ENCODE measurements at regions not wholly inside any gene's neighbourhood (a gene's known extent, or its start where the extent isn't known, plus 50 kb on each side); places are given as distances from the start of the nearest gene placed in this dataset.
"Not testable (repeated sequence)": the region's sequence is repeated elsewhere in the genome, so short reads cannot be mapped to it uniquely, and the experiment has no call there.

DNA sequence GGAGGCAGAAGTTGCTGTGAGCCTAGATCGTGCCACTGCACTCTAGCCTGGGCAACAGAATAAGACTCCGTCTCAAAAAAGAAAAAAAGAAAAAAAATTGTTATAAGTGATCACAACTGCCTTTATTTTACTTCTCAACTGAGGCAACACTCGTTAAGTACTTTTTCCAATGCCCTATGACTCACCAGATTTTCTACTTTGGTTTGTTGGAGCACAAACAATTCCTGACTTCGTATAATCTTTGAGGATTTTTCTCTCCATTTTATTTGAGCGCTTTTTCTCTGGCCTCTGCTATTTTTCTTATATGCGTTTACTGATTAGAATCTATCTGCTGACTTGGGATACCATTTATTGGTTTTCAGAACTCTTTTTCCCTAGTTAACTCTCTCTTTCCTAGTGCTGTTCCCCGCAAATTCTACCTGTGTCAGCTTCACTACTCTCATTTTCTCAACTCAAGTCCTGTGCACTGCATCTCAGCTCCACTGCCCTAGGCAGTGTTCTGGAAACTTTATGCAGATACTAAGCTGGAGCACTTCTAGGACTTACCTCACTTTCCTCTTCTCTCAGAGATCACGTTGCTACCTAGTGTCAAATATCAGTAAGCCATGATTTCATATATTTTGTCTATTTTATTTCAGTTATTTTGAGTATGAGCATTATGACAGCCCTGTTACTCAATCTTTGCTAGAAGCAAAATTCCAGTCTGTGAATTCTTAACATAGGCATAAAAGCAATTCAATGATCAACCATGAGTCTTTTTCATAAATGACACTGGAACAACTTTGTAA is 1120.1 kb upstream of the CITED2 start:
- Histone ChIP-seq H3K4me1 (no peaks in the 10 kb centered on the region), H3K36me3 (no peaks in the 10 kb centered on the region), H3K27me3 (ENCODE audit: low read depth) (no peaks in the 10 kb centered on the region), H3K9me3 (no peaks in the 10 kb centered on the region), H3K4me3 (no peak overlapping the region), H3K27ac (no peak overlapping the region)
- ATAC-seq: no peak
- no peak for DNase-seq
- intact Hi-C loops (cut with DNase I): no loop called here
- TF ChIP-seq CTCF (IDR thresholded peaks at IDR 0.05): no peak

- ATAC-seq; H3K27ac ChIP-seq; DNase-seq; H3K9me3 ChIP-seq; intact Hi-C loops (cut with DNase I); H3K4me1 ChIP-seq; H3K4me3 ChIP-seq; H3K36me3 ChIP-seq; H3K27me3 ChIP-seq (ENCODE audit: low read depth): not testable (repeated sequence)
These were observed 1119.0 kb upstream of the CITED2 start for GRCh38 chr6:140493470-140493869.

DNA sequence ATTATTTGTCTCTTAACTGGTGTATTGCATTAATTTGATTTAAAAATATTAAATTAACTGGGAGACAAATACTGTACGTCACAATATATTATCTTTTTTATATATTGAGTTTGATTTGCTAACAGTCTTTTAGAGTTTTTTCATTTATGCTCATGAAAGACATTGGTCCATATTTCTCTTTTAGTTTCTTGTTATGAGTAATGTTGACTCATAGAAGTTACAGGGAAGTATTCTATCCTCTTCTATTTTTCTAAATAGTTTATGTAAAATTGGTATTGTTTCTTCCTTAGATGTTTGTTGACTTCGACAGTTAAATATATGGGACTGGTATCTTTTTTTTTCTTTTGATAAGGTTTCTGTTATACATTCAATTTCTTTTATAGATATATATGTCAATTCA is 1115.6 kb upstream of the CITED2 start:
- ATAC-seq: no peak

DNA sequence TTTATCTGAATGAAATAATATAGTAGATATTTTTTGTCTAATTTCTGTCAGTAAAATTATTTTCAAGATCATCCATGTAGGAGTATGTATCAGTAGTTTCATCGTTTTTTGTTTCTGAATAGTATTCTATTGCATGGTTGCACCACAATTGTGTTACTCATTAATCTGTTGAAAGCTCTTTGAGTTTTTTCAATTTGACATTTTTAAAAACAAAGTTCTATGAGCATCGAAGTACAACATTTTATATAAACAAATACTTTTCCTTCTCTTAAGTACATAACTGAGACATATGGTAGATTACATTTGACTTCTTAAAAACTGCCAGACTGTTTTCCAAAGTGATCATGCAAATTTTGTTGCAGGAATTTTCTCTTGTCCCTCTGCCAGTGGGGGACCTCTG is 1113.1 kb upstream of the CITED2 start:
- Histone ChIP-seq H3K27ac (no peak overlapping the region), H3K4me3 (no peak overlapping the region), H3K4me1 (no peaks in the 10 kb centered on the region), H3K36me3 (no peaks in the 10 kb centered on the region), H3K27me3 (ENCODE audit: low read depth) (no peaks in the 10 kb centered on the region), H3K9me3 (peaks cover 6% of the 10 kb centered on the region)
- ATAC-seq (no peak), DNase-seq (no peak)
- no peak for TF ChIP-seq CTCF (IDR thresholded peaks at IDR 0.05)
- intact Hi-C loops (cut with DNase I): no loop called here

More for the DNA sequence above, 1115.6 kb upstream of the CITED2 start:
- Histone ChIP-seq H3K36me3 (no peaks in the 10 kb centered on the region), H3K9me3 (peaks cover 6% of the 10 kb centered on the region), H3K27me3 (ENCODE audit: low read depth) (no peaks in the 10 kb centered on the region), H3K4me3 (no peak overlapping the region), H3K4me1 (no peaks in the 10 kb centered on the region), H3K27ac (no peak overlapping the region)
- intact Hi-C loops (cut with DNase I): no loop called here
- DNase-seq: no peak
- TF ChIP-seq CTCF (IDR thresholded peaks at IDR 0.05): no peak

- intact Hi-C loops (cut with DNase I): no loop called here
- TF ChIP-seq CTCF (IDR thresholded peaks at IDR 0.05): no peak
- peak in 1 of 2 donors; percentile 11 for ATAC-seq
These were observed 1112.3 kb upstream of the CITED2 start for GRCh38 chr6:140486450-140487361.

More at GRCh38 chr6:140486450-140487361, 1112.3 kb upstream of the CITED2 start:
- DNase-seq: no peak
- no peaks in the 10 kb centered on the region for H3K27me3 ChIP-seq (ENCODE audit: low read depth)
- H3K27ac ChIP-seq: no peak overlapping the region
- H3K9me3 ChIP-seq: peaks cover 6% of the 10 kb centered on the region
- H3K4me1 ChIP-seq: no peaks in the 10 kb centered on the region
- no peaks in the 10 kb centered on the region for H3K36me3 ChIP-seq
- H3K4me3 ChIP-seq: no peak overlapping the region

Data from lower lobe of right lung (tissue), 2 donors.